Cardiac fibroblast (primary cell): ENCODE measurements at regions not wholly inside any gene's neighbourhood (a gene's known extent, or its start where the extent isn't known, plus 50 kb on each side); places are given as distances from the start of the nearest gene placed in this dataset.
A peak's percentile ranks its signal among the peaks of the same experiment; 100 is the strongest.

Experiments
- DNase-seq, 2 donors: peaks; one replicate each; pipeline versions ENCODE4 v3.0.0 to v3.0.0-alpha.2; 2010; ENCODE audit warnings: low read depth in 2 of 2
- H3K4me3 ChIP-seq, 2 donors: replicated peaks in 1 of 2; 1 replicate in 1 of 2; 2 replicates in 1 of 2; pipeline ENCODE4 v1.5.1; 2011; ENCODE audit warnings: low read depth in 2 of 2, low read length in 2 of 2, mild to moderate bottlenecking in 2 of 2, moderate library complexity in 1 of 2
- CTCF ChIP-seq: IDR thresholded peaks from one replicate; pipeline ENCODE4 v1.5.1; 2011; ENCODE audit warnings: low read depth, mild to moderate bottlenecking, low read length, inconsistent platforms

- DNase-seq = peak; percentile 63 to 67
- no peak for TF ChIP-seq CTCF
- no peak overlapping the region for H3K4me3 ChIP-seq
Measured at GRCh38 chr2:188869550-188869949, 104.6 kb upstream of the COL3A1 start.

- no peak overlapping the region for H3K4me3 ChIP-seq
- no peak for TF ChIP-seq CTCF
- peak; percentile 89 to 98 for DNase-seq
Measured at GRCh38 chr2:188870289-188870688, 103.9 kb upstream of the COL3A1 start.

GRCh38 chr2:188875104-188875503 lies 99.1 kb upstream of the COL3A1 start:
- DNase-seq = no peak
- no peak for TF ChIP-seq CTCF
- no peak overlapping the region for H3K4me3 ChIP-seq

- H3K4me3 ChIP-seq = no peak overlapping the region
- no peak for TF ChIP-seq CTCF
Measured at GRCh38 chr2:188878716-188879115, 95.5 kb upstream of the COL3A1 start.

GRCh38 chr2:188880740-188881139 lies 93.4 kb upstream of the COL3A1 start:
- no peak for DNase-seq
- H3K4me3 ChIP-seq = no peak overlapping the region
- TF ChIP-seq CTCF = no peak

More at GRCh38 chr2:188878716-188879115, 95.5 kb upstream of the COL3A1 start:
- no peak for DNase-seq

- no peak for DNase-seq
- no peak for TF ChIP-seq CTCF
- H3K4me3 ChIP-seq = no peak overlapping the region
Measured at GRCh38 chr2:188881434-188881833, 92.7 kb upstream of the COL3A1 start.

GRCh38 chr2:188884046-188884445 lies 90.1 kb upstream of the COL3A1 start:
- H3K4me3 ChIP-seq = no peak overlapping the region
- peak; percentile 33 to 63 for DNase-seq
- TF ChIP-seq CTCF = no peak
